Stimulated activated naive CD8-positive, alpha-beta T cell treated with anti-CD3 and anti-CD28 coated beads, Interleukin-15, Interleukin-2, amounts not matched to agents 100 ng/mL and 50 ng/mL, for 24 hours (primary cell): ENCODE measurements at regions not wholly inside any gene's neighbourhood (a gene's known extent, or its start where the extent isn't known, plus 50 kb on each side); places are given as distances from the start of the nearest gene placed in this dataset.

Experiments
- H3K27ac Mint-ChIP-seq: one replicate; pipeline ENCODE4 v1.8.0; 2021; ENCODE audit warnings: mild to moderate bottlenecking, mixed read lengths
- H3K27me3 Mint-ChIP-seq: one replicate; pipeline ENCODE4 v1.8.0; 2021; ENCODE audit warnings: mixed read lengths
- H3K36me3 Mint-ChIP-seq: one replicate; pipeline ENCODE4 v1.8.0; 2021; ENCODE audit warnings: low read depth, mixed read lengths
- H3K4me1 Mint-ChIP-seq: one replicate; pipeline ENCODE4 v1.8.0; 2021; ENCODE audit warnings: low read depth, mixed read lengths
- H3K4me3 Mint-ChIP-seq: one replicate; pipeline ENCODE4 v1.8.0; 2021; ENCODE audit warnings: mild to moderate bottlenecking, mixed read lengths
- H3K9me3 Mint-ChIP-seq: one replicate; pipeline ENCODE4 v1.8.0; 2021; ENCODE audit warnings: mixed read lengths

- Mint-ChIP-seq H3K4me1 (no peaks in the 10 kb centered on the region), H3K4me3 (no peak overlapping the region), H3K27ac (no peak overlapping the region), H3K27me3 (no peaks in the 10 kb centered on the region), H3K36me3 (no peaks in the 10 kb centered on the region), H3K9me3 (no peaks in the 10 kb centered on the region)
Measured at GRCh38 chr18:24548583-24548982, 88.1 kb downstream of the HRH4 start.

- Mint-ChIP-seq H3K9me3 (no peaks in the 10 kb centered on the region), H3K27me3 (peaks cover 4% of the 10 kb centered on the region), H3K36me3 (no peaks in the 10 kb centered on the region), H3K27ac (no peak overlapping the region), H3K4me1 (no peaks in the 10 kb centered on the region), H3K4me3 (no peak overlapping the region)
Measured at GRCh38 chr18:24552218-24552617, 91.8 kb downstream of the HRH4 start.

DNA sequence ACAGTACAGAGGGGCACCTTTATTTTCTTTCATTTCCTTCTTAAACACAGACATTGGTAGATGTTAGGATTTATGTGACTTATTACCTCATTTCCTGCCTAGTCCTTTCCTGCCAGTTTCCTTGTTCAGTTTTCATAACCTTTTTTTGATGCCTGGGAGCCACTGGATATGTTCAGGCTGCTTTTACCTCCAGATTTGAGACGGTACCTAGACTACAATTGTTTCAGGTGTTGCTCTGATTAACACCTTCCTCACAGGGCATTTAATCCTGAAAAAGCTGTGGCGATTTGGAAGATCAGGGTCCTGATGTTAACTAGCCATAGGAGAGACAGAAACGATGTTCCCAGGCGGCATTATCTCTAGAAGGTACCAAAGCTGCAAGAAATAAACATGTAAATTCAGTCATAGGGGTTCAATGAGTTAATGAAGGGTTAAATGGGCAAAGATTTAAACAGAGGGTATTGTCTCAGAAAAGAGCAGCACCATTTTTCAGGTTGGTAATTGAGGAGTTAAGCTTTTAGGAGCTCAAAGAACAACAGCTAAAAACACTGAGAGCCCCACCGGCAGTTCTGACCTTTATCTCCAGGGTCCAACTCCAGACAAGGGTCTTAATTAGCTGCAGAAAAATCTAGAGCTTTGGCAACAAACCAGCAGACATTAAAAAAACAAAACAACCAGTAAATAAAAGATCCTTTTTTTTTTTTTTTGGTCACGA is 93.3 kb downstream of the HRH4 start:
- no peaks in the 10 kb centered on the region for H3K4me1 Mint-ChIP-seq
- no peaks in the 10 kb centered on the region for H3K36me3 Mint-ChIP-seq
- H3K4me3 Mint-ChIP-seq = no peak overlapping the region
- no peaks in the 10 kb centered on the region for H3K9me3 Mint-ChIP-seq
- peaks cover 4% of the 10 kb centered on the region for H3K27me3 Mint-ChIP-seq
- no peak overlapping the region for H3K27ac Mint-ChIP-seq

DNA sequence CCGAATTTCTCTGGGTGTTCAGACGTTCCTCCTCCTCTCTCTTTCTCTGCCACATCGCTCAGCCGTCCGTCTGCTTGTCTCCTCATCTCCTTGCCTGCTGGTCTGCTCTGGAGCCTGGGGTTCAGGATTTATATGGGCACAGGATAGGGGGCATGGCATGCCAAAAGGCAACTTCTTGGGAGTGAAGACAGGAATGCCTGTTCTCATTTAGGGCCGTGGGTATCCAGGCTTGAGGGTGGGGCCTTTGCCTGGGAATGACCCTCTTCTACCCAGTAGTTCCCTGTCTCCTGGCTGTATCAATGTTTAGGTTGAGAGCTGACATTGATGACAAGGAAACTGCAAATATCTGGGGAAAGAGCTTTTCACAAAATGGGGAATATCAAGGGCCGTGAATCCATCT is 98.0 kb downstream of the HRH4 start:
- no peak overlapping the region for H3K4me3 Mint-ChIP-seq
- peaks cover 9% of the 10 kb centered on the region for H3K27me3 Mint-ChIP-seq
- H3K4me1 Mint-ChIP-seq = no peaks in the 10 kb centered on the region
- H3K9me3 Mint-ChIP-seq = no peaks in the 10 kb centered on the region
- H3K27ac Mint-ChIP-seq = no peak overlapping the region
- H3K36me3 Mint-ChIP-seq = no peaks in the 10 kb centered on the region

DNA sequence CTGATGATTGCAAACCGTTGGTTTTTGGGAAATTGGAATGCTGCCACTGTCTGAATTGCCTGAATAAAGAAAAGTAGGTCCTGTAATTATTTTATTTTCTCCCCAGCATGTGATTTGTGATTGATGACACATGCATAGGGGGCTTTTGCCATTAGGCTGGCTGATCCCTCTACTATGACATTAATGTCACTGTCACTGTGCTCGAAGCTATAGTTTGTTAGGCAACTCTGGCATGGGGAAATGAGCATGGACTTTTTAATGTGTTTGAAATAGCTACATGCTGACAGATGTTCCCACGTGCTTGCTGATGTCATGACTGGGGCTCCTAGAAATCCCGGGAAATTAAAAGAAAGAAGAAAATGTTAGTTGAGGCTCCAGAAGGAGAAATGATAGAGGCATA is 99.1 kb downstream of the HRH4 start:
- Mint-ChIP-seq H3K4me3 (no peak overlapping the region), H3K36me3 (no peaks in the 10 kb centered on the region), H3K27me3 (peaks cover 15% of the 10 kb centered on the region), H3K4me1 (no peaks in the 10 kb centered on the region), H3K9me3 (no peaks in the 10 kb centered on the region), H3K27ac (no peak overlapping the region)

GRCh38 chr18:24560511-24560981 is 100.1 kb downstream of the HRH4 start:
- H3K9me3 Mint-ChIP-seq = no peaks in the 10 kb centered on the region
- peaks cover 17% of the 10 kb centered on the region for H3K27me3 Mint-ChIP-seq
- H3K36me3 Mint-ChIP-seq = no peaks in the 10 kb centered on the region
- H3K4me1 Mint-ChIP-seq = no peaks in the 10 kb centered on the region
- no peak overlapping the region for H3K4me3 Mint-ChIP-seq
- no peak overlapping the region for H3K27ac Mint-ChIP-seq

DNA sequence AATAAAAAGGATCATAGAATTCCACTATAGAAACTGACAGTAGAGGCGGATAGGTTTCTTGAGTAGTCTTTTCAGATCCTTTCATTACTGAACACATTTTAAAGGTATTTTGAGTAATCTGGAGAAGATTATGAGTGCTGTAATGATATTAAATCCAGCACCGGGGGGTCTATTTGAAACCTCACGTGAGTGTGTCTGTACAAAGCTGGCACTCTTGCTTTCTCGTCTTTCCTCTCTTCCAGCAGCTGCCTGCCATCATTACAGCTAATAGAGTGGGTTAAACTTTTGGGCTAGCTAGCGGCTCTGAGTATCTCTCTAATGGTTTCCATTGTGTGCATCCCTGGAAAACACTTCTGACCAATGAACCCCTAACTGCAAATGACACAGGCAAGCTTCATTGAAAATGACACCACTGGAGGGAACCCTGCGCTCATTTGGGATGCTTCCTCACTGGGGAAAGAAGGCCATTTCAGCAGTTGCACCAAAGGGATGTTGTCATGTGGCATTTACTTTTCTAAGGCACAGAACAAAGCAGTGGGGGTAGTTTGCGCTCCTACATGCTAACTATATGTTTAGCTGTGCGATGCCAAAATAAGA is 101.0 kb downstream of the HRH4 start:
- Mint-ChIP-seq H3K9me3 (no peaks in the 10 kb centered on the region), H3K36me3 (no peaks in the 10 kb centered on the region), H3K27ac (no peak overlapping the region), H3K27me3 (peaks cover 16% of the 10 kb centered on the region), H3K4me3 (no peak overlapping the region), H3K4me1 (no peaks in the 10 kb centered on the region)

GRCh38 chr18:24567199-24567598 is 106.8 kb downstream of the HRH4 start:
- H3K4me1 Mint-ChIP-seq = no peaks in the 10 kb centered on the region
- H3K4me3 Mint-ChIP-seq = no peak overlapping the region
- peaks cover 12% of the 10 kb centered on the region for H3K27me3 Mint-ChIP-seq
- no peaks in the 10 kb centered on the region for H3K36me3 Mint-ChIP-seq
- no peak overlapping the region for H3K27ac Mint-ChIP-seq
- H3K9me3 Mint-ChIP-seq = no peaks in the 10 kb centered on the region

DNA sequence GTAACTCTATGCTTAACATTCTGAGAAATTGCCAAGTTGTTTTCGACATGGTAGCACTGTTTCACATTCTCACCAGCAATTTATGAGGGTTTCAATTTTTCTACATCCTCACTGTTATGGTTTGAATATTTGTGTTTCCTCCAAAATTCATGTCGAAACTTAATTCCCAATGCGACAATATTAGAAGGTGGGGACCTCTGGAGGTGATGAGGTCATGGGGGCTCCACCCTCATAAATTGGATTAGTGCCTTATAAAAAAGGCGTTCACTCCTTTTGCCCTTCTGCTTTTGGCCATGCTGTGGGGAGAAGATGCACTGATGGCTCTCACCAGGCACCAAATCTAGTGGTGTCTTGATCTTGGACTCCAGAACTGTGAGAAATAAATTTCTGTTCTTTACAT is 110.3 kb downstream of the HRH4 start:
- Mint-ChIP-seq H3K27me3 (no peaks in the 10 kb centered on the region), H3K9me3 (no peaks in the 10 kb centered on the region), H3K4me3 (no peak overlapping the region), H3K36me3 (no peaks in the 10 kb centered on the region), H3K27ac (no peak overlapping the region), H3K4me1 (no peaks in the 10 kb centered on the region)

GRCh38 chr18:24582771-24583170 is 122.3 kb downstream of the HRH4 start:
- H3K36me3 Mint-ChIP-seq = no peaks in the 10 kb centered on the region
- H3K4me1 Mint-ChIP-seq = no peaks in the 10 kb centered on the region
- no peaks in the 10 kb centered on the region for H3K9me3 Mint-ChIP-seq
- H3K27me3 Mint-ChIP-seq = peaks cover 30% of the 10 kb centered on the region
- H3K27ac Mint-ChIP-seq = no peak overlapping the region
- H3K4me3 Mint-ChIP-seq = no peak overlapping the region

- H3K27me3 Mint-ChIP-seq = peaks cover 23% of the 10 kb centered on the region
- no peaks in the 10 kb centered on the region for H3K4me1 Mint-ChIP-seq
- H3K36me3 Mint-ChIP-seq = no peaks in the 10 kb centered on the region
Measured at GRCh38 chr18:24584205-24584604, 123.8 kb downstream of the HRH4 start.

DNA sequence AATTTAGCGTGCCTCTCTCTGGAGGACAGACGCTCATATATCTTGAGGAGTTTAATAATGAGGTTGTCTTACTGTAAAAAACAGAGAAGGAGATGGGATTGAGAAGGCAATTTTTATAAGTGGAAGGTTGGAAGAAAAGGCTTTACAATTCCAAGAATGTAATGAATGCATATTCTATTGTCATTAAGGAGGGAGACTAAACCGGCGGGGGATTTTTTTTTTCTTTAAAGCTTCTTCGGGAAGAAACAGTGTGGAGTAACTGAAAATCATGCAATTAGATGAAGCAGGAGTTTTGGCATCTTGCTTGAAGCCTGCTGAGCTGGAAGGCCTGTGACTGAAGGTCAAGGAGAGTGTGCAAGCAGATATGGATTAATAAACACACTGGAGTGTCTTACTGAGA is 124.4 kb downstream of the HRH4 start:
- Mint-ChIP-seq H3K4me1 (no peaks in the 10 kb centered on the region), H3K9me3 (no peaks in the 10 kb centered on the region), H3K36me3 (no peaks in the 10 kb centered on the region), H3K27ac (no peak overlapping the region), H3K27me3 (peaks cover 17% of the 10 kb centered on the region), H3K4me3 (no peak overlapping the region)

More at GRCh38 chr18:24584205-24584604, 123.8 kb downstream of the HRH4 start:
- Mint-ChIP-seq H3K4me3 (no peak overlapping the region), H3K9me3 (no peaks in the 10 kb centered on the region), H3K27ac (no peak overlapping the region)

- no peaks in the 10 kb centered on the region for H3K9me3 Mint-ChIP-seq
- no peaks in the 10 kb centered on the region for H3K4me1 Mint-ChIP-seq
- H3K36me3 Mint-ChIP-seq = no peaks in the 10 kb centered on the region
- H3K4me3 Mint-ChIP-seq = no peak overlapping the region
- H3K27me3 Mint-ChIP-seq = peaks cover 14% of the 10 kb centered on the region
- H3K27ac Mint-ChIP-seq = no peak overlapping the region
Measured at GRCh38 chr18:24585996-24586566, 125.6 kb downstream of the HRH4 start.

DNA sequence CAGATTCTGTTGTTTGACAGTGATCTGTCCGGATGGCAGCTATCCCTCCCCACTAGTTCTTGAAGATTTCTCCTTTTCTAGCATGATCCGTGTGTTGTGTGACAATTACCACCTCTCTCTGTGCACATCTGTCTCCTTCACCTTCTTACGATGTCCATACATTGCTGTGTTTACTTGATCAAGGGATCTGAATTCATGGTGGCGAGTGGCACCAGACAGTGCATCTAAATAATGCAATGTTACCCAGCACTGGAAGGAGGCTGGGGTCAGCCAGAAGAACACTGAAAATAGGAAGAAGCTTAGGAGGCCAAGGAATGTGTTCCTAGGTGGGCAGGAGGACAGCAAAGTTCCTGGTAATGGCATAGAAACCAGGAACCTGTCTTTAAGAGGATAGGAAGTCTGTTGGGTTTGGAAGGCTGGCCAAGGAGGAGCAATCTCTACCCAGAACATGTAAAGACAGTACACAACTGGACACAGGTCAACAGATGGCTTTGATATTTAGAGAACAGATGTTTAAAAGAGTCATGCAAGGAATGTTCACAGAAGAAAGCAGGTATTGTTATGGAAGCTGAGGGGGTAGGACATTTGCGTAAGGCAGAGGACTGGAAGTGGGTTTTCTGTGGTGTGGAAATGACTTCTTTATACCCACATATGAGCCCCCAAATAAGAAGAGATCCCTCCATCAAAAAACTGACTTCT is 126.4 kb downstream of the HRH4 start:
- no peak overlapping the region for H3K4me3 Mint-ChIP-seq
- H3K4me1 Mint-ChIP-seq = no peaks in the 10 kb centered on the region
- no peak overlapping the region for H3K27ac Mint-ChIP-seq
- no peaks in the 10 kb centered on the region for H3K9me3 Mint-ChIP-seq
- peaks cover 14% of the 10 kb centered on the region for H3K27me3 Mint-ChIP-seq
- no peaks in the 10 kb centered on the region for H3K36me3 Mint-ChIP-seq

- H3K4me3 Mint-ChIP-seq = no peak overlapping the region
- peaks cover 14% of the 10 kb centered on the region for H3K27me3 Mint-ChIP-seq
- no peak overlapping the region for H3K27ac Mint-ChIP-seq
- H3K9me3 Mint-ChIP-seq = no peaks in the 10 kb centered on the region
- H3K36me3 Mint-ChIP-seq = no peaks in the 10 kb centered on the region
- no peaks in the 10 kb centered on the region for H3K4me1 Mint-ChIP-seq
Measured at GRCh38 chr18:24588440-24588839, 128.0 kb downstream of the HRH4 start.
